GM19452 (cell line): ENCODE measurements at regions not wholly inside any gene's neighbourhood (a gene's known extent, or its start where the extent isn't known, plus 50 kb on each side); places are given as distances from the start of the nearest gene placed in this dataset.
"Not testable (repeated sequence)": the region's sequence is repeated elsewhere in the genome, so short reads cannot be mapped to it uniquely, and the experiment has no call there.

Experiments used
- ATAC-seq: cut with Tn5 transposase; IDR thresholded peaks from one replicate; pipeline ENCODE4 v1.9.1; 2021; ENCODE audit not compliant: unreplicated experiment

- not testable (repeated sequence) for ATAC-seq
Observed at GRCh38 chr6:75031102-75031501, 174.8 kb downstream of the COL12A1 start.

GRCh38 chr6:75029333-75029732 lies 176.5 kb downstream of the COL12A1 start:
- ATAC-seq = no peak

- no peak for ATAC-seq
Observed at GRCh38 chr6:75025371-75025770, 180.5 kb downstream of the COL12A1 start.

GRCh38 chr6:75024828-75025227 lies 181.0 kb downstream of the COL12A1 start:
- ATAC-seq = no peak

GRCh38 chr6:75023634-75024033 lies 182.2 kb downstream of the COL12A1 start:
- ATAC-seq = no peak

- no peak for ATAC-seq
Observed at GRCh38 chr6:75020971-75021370, 184.9 kb downstream of the COL12A1 start.

GRCh38 chr6:75020376-75020775 lies 185.5 kb downstream of the COL12A1 start:
- ATAC-seq = no peak

GRCh38 chr6:75012018-75012417 lies 193.8 kb downstream of the COL12A1 start:
- no peak for ATAC-seq

- not testable (repeated sequence) for ATAC-seq
Observed at GRCh38 chr6:75003984-75004383, 201.9 kb downstream of the COL12A1 start.

GRCh38 chr6:74997646-74998045 lies 208.2 kb downstream of the COL12A1 start:
- ATAC-seq = no peak

- no peak for ATAC-seq
Observed at GRCh38 chr6:74993136-74993535, 212.7 kb downstream of the COL12A1 start.

- no peak for ATAC-seq
Observed at GRCh38 chr6:74991573-74992332, 214.1 kb downstream of the COL12A1 start.

GRCh38 chr6:74979065-74979766 lies 226.6 kb downstream of the COL12A1 start:
- no peak for ATAC-seq

GRCh38 chr6:74976701-74977100 lies 229.2 kb downstream of the COL12A1 start:
- no peak for ATAC-seq

GRCh38 chr6:74976026-74976425 lies 229.8 kb downstream of the COL12A1 start:
- ATAC-seq = no peak

GRCh38 chr6:74973591-74973990 lies 232.3 kb downstream of the COL12A1 start:
- no peak for ATAC-seq

GRCh38 chr6:74971633-74972032 lies 234.2 kb downstream of the COL12A1 start:
- no peak for ATAC-seq

GRCh38 chr6:74969591-74970267 lies 236.1 kb downstream of the COL12A1 start:
- ATAC-seq = no peak

GRCh38 chr6:74967821-74968220 lies 238.0 kb downstream of the COL12A1 start:
- ATAC-seq = no peak

- ATAC-seq = no peak
Observed at GRCh38 chr6:74966712-74967111, 239.1 kb downstream of the COL12A1 start.

- ATAC-seq = no peak
Observed at GRCh38 chr6:74964871-74965441, 240.9 kb downstream of the COL12A1 start.
